ENCODE measurements at regions not wholly inside any gene's neighbourhood (a gene's known extent, or its start where the extent isn't known, plus 50 kb on each side); places are given as distances from the start of the nearest gene placed in this dataset.

- no peak overlapping the region for H3K27ac ChIP-seq (ENCODE audit: insufficient read depth, low read length, poor library complexity, severe bottlenecking)
- DNase-seq, result no peak
- Mint-ChIP-seq H3K27me3 (no peaks in the 10 kb centered on the region), H3K36me3 (no peaks in the 10 kb centered on the region), H3K9me3 (peaks cover 0 to 12% (median 5%) of the 10 kb centered on the region in 7 donors), H3K4me3 (no peak overlapping the region), H3K4me1 (no peaks in the 10 kb centered on the region), H3K27ac (no peak overlapping the region)
- H3K9me3 ChIP-seq (ENCODE audit: control insufficient read depth in 2 of 2, low read length in 2 of 2), result no peaks in the 10 kb centered on the region
- H3K4me3 ChIP-seq (ENCODE audit: low read depth, low read length), result no peak overlapping the region
- no peaks in the 10 kb centered on the region for H3K4me1 ChIP-seq (ENCODE audit: control insufficient read depth, insufficient read depth, low read length, poor library complexity, severe bottlenecking)
- no peaks in the 10 kb centered on the region for H3K27me3 ChIP-seq (ENCODE audit: control insufficient read depth, insufficient read depth, low read length)
- ATAC-seq (ENCODE audit: low read depth in 2 of 2), result no peak
- H3K36me3 ChIP-seq (ENCODE audit: control insufficient read depth, insufficient read depth, low read length), result no peaks in the 10 kb centered on the region
Measured at GRCh38 chr12:43078976-43079375, 473.0 kb downstream of the ADAMTS20 start.

- Histone ChIP-seq H3K4me3 (ENCODE audit: low read depth, low read length) (no peak overlapping the region), H3K36me3 (ENCODE audit: control insufficient read depth, insufficient read depth, low read length) (no peaks in the 10 kb centered on the region), H3K27me3 (ENCODE audit: control insufficient read depth, insufficient read depth, low read length) (no peaks in the 10 kb centered on the region), H3K27ac (ENCODE audit: insufficient read depth, low read length, poor library complexity, severe bottlenecking) (no peak overlapping the region), H3K9me3 (ENCODE audit: control insufficient read depth in 2 of 2, low read length in 2 of 2) (no peaks in the 10 kb centered on the region), H3K4me1 (ENCODE audit: control insufficient read depth, insufficient read depth, low read length, poor library complexity, severe bottlenecking) (no peaks in the 10 kb centered on the region)
- H3K9me3 Mint-ChIP-seq, result peaks cover 0 to 8% (median 2%) of the 10 kb centered on the region in 7 donors
- no peak for ATAC-seq (ENCODE audit: low read depth in 2 of 2)
- no peaks in the 10 kb centered on the region for H3K4me1 Mint-ChIP-seq
- H3K27me3 Mint-ChIP-seq, result no peaks in the 10 kb centered on the region
- no peak overlapping the region for H3K4me3 Mint-ChIP-seq
- DNase-seq, result no peak
- no peak overlapping the region for H3K27ac Mint-ChIP-seq
- H3K36me3 Mint-ChIP-seq, result no peaks in the 10 kb centered on the region
Measured at GRCh38 chr12:43072431-43072830, 479.6 kb downstream of the ADAMTS20 start.

- Mint-ChIP-seq H3K36me3 (no peaks in the 10 kb centered on the region), H3K27ac (no peak overlapping the region), H3K27me3 (no peaks in the 10 kb centered on the region), H3K9me3 (peaks cover 0 to 11% (median 2%) of the 10 kb centered on the region in 7 donors), H3K4me3 (no peak overlapping the region), H3K4me1 (no peaks in the 10 kb centered on the region)
- H3K9me3 ChIP-seq (ENCODE audit: control insufficient read depth in 2 of 2, low read length in 2 of 2), result no peaks in the 10 kb centered on the region
- no peak overlapping the region for H3K27ac ChIP-seq (ENCODE audit: insufficient read depth, low read length, poor library complexity, severe bottlenecking)
- DNase-seq (no peak), ATAC-seq (ENCODE audit: low read depth in 2 of 2) (no peak)
- no peak overlapping the region for H3K4me3 ChIP-seq (ENCODE audit: low read depth, low read length)
- no peaks in the 10 kb centered on the region for H3K4me1 ChIP-seq (ENCODE audit: control insufficient read depth, insufficient read depth, low read length, poor library complexity, severe bottlenecking)
- H3K27me3 ChIP-seq (ENCODE audit: control insufficient read depth, insufficient read depth, low read length), result no peaks in the 10 kb centered on the region
- no peaks in the 10 kb centered on the region for H3K36me3 ChIP-seq (ENCODE audit: control insufficient read depth, insufficient read depth, low read length)
Measured at GRCh38 chr12:43069768-43070221, 480.2 kb upstream of the PRICKLE1 start.

DNA sequence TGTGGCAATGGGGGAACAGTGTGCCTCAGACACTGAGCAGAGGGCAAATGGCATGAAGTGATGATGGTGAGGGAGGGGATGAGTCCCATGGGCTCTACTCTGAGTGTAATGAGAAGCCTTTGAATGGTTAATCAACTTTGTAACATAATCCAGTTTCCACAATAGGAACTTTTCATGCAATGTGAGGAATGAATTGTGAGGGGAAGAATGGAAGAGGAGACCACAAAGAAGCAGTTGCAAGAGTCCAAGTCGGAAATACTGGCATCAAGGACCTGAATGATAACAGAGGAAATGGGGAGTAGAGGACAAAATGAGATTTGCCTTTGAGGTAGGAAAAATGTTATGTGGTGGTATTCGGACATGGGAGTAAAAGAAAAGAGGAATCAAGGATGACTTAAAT, 476.9 kb upstream of the PRICKLE1 start:
- ATAC-seq (ENCODE audit: low read depth in 2 of 2), result no peak
- Mint-ChIP-seq H3K36me3 (no peaks in the 10 kb centered on the region), H3K4me3 (no peak overlapping the region), H3K27ac (no peak overlapping the region), H3K4me1 (no peaks in the 10 kb centered on the region), H3K9me3 (peaks cover 0 to 9% (median 2%) of the 10 kb centered on the region in 7 donors), H3K27me3 (no peaks in the 10 kb centered on the region)
- no peaks in the 10 kb centered on the region for H3K9me3 ChIP-seq (ENCODE audit: control insufficient read depth in 2 of 2, low read length in 2 of 2)
- no peak for DNase-seq
- no peak overlapping the region for H3K27ac ChIP-seq (ENCODE audit: insufficient read depth, low read length, poor library complexity, severe bottlenecking)
- no peaks in the 10 kb centered on the region for H3K27me3 ChIP-seq (ENCODE audit: control insufficient read depth, insufficient read depth, low read length)
- no peak overlapping the region for H3K4me3 ChIP-seq (ENCODE audit: low read depth, low read length)
- no peaks in the 10 kb centered on the region for H3K4me1 ChIP-seq (ENCODE audit: control insufficient read depth, insufficient read depth, low read length, poor library complexity, severe bottlenecking)
- no peaks in the 10 kb centered on the region for H3K36me3 ChIP-seq (ENCODE audit: control insufficient read depth, insufficient read depth, low read length)

DNA sequence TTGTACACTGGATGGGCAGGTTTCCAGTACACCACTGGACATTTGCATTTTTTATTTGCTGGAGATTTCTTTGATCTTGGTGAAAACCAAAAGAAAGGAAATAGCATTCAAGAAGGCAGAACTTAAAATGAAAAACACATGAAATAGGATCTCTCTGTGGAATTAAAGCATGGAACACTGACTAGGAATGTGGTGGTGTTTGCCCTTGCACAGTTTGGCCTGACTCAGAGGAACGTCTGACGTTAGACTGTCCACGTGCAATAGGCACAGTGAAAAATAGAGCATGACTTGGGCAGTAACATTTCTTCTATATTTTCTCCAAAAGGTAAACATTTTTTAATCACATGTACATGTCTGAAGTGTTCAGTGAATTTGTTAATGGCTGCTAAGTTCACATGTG, 474.1 kb upstream of the PRICKLE1 start:
- DNase-seq (no peak), ATAC-seq (ENCODE audit: low read depth in 2 of 2) (no peak)
- no peak overlapping the region for H3K4me3 Mint-ChIP-seq
- H3K9me3 Mint-ChIP-seq, result peaks cover 0 to 10% (median 2%) of the 10 kb centered on the region in 7 donors
- no peaks in the 10 kb centered on the region for H3K27me3 ChIP-seq (ENCODE audit: control insufficient read depth, insufficient read depth, low read length)
- no peaks in the 10 kb centered on the region for H3K36me3 Mint-ChIP-seq
- no peaks in the 10 kb centered on the region for H3K4me1 ChIP-seq (ENCODE audit: control insufficient read depth, insufficient read depth, low read length, poor library complexity, severe bottlenecking)
- H3K4me1 Mint-ChIP-seq, result no peaks in the 10 kb centered on the region
- no peaks in the 10 kb centered on the region for H3K27me3 Mint-ChIP-seq
- no peak overlapping the region for H3K4me3 ChIP-seq (ENCODE audit: low read depth, low read length)
- H3K27ac Mint-ChIP-seq, result no peak overlapping the region
- no peak overlapping the region for H3K27ac ChIP-seq (ENCODE audit: insufficient read depth, low read length, poor library complexity, severe bottlenecking)
- no peaks in the 10 kb centered on the region for H3K36me3 ChIP-seq (ENCODE audit: control insufficient read depth, insufficient read depth, low read length)
- no peaks in the 10 kb centered on the region for H3K9me3 ChIP-seq (ENCODE audit: control insufficient read depth in 2 of 2, low read length in 2 of 2)

- Histone ChIP-seq H3K9me3 (ENCODE audit: control insufficient read depth in 2 of 2, low read length in 2 of 2) (no peaks in the 10 kb centered on the region), H3K4me3 (ENCODE audit: low read depth, low read length) (no peak overlapping the region), H3K27ac (ENCODE audit: insufficient read depth, low read length, poor library complexity, severe bottlenecking) (no peak overlapping the region), H3K36me3 (ENCODE audit: control insufficient read depth, insufficient read depth, low read length) (no peaks in the 10 kb centered on the region), H3K4me1 (ENCODE audit: control insufficient read depth, insufficient read depth, low read length, poor library complexity, severe bottlenecking) (no peaks in the 10 kb centered on the region), H3K27me3 (ENCODE audit: control insufficient read depth, insufficient read depth, low read length) (no peaks in the 10 kb centered on the region)
- Mint-ChIP-seq H3K4me3 (no peak overlapping the region), H3K4me1 (no peaks in the 10 kb centered on the region), H3K9me3 (peaks cover 0 to 10% (median 3%) of the 10 kb centered on the region in 7 donors), H3K27ac (no peak overlapping the region), H3K27me3 (no peaks in the 10 kb centered on the region), H3K36me3 (no peaks in the 10 kb centered on the region)
- no peak for DNase-seq
- ATAC-seq (ENCODE audit: low read depth in 2 of 2), result no peak
Measured at GRCh38 chr12:43062201-43062895, 472.8 kb upstream of the PRICKLE1 start.

DNA sequence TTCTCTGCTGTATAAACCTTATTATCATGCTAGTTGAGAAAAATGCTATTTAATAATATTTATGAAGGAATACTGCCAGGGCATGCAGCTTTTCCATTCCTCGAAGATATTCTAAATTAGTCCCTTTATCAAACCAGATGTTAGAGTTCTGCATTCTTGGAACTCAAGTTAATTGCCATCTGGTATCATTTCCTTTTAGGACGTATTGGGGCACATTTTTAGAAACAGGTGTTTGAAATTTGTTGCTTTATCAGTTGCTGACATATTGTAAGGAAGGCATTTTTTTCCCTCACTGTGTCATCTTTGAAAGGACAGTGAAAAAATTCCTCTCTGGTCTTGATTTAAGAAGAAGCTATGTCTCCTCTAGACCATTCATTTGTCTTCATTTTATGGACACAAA, 471.2 kb upstream of the PRICKLE1 start:
- Mint-ChIP-seq H3K4me3 (no peak overlapping the region), H3K27ac (no peak overlapping the region), H3K27me3 (no peaks in the 10 kb centered on the region), H3K36me3 (no peaks in the 10 kb centered on the region), H3K4me1 (no peaks in the 10 kb centered on the region), H3K9me3 (peaks cover 0 to 10% (median 0%) of the 10 kb centered on the region in 7 donors)
- no peak overlapping the region for H3K27ac ChIP-seq (ENCODE audit: insufficient read depth, low read length, poor library complexity, severe bottlenecking)
- no peaks in the 10 kb centered on the region for H3K36me3 ChIP-seq (ENCODE audit: control insufficient read depth, insufficient read depth, low read length)
- H3K9me3 ChIP-seq (ENCODE audit: control insufficient read depth in 2 of 2, low read length in 2 of 2), result no peaks in the 10 kb centered on the region
- H3K4me3 ChIP-seq (ENCODE audit: low read depth, low read length), result no peak overlapping the region
- no peaks in the 10 kb centered on the region for H3K4me1 ChIP-seq (ENCODE audit: control insufficient read depth, insufficient read depth, low read length, poor library complexity, severe bottlenecking)
- ATAC-seq (ENCODE audit: low read depth in 2 of 2) (no peak), DNase-seq (no peak)
- no peaks in the 10 kb centered on the region for H3K27me3 ChIP-seq (ENCODE audit: control insufficient read depth, insufficient read depth, low read length)

GRCh38 chr12:43058616-43059015, 469.1 kb upstream of the PRICKLE1 start:
- ATAC-seq (ENCODE audit: low read depth in 2 of 2) (no peak), DNase-seq (no peak)
- Histone ChIP-seq H3K27ac (ENCODE audit: insufficient read depth, low read length, poor library complexity, severe bottlenecking) (no peak overlapping the region), H3K4me3 (ENCODE audit: low read depth, low read length) (no peak overlapping the region), H3K9me3 (ENCODE audit: control insufficient read depth in 2 of 2, low read length in 2 of 2) (no peaks in the 10 kb centered on the region), H3K27me3 (ENCODE audit: control insufficient read depth, insufficient read depth, low read length) (no peaks in the 10 kb centered on the region), H3K36me3 (ENCODE audit: control insufficient read depth, insufficient read depth, low read length) (no peaks in the 10 kb centered on the region), H3K4me1 (ENCODE audit: control insufficient read depth, insufficient read depth, low read length, poor library complexity, severe bottlenecking) (no peaks in the 10 kb centered on the region)
- no peak overlapping the region for H3K4me3 Mint-ChIP-seq
- no peaks in the 10 kb centered on the region for H3K27me3 Mint-ChIP-seq
- H3K36me3 Mint-ChIP-seq, result no peaks in the 10 kb centered on the region
- no peak overlapping the region for H3K27ac Mint-ChIP-seq
- peaks cover 0 to 10% (median 2%) of the 10 kb centered on the region in 7 donors for H3K9me3 Mint-ChIP-seq
- H3K4me1 Mint-ChIP-seq, result no peaks in the 10 kb centered on the region

Data from CD4-positive, CD25-positive, alpha-beta regulatory T cell (primary cell).